ENCODE measurements at regions not wholly inside any gene's neighbourhood (a gene's known extent, or its start where the extent isn't known, plus 50 kb on each side); places are given as distances from the start of the nearest gene placed in this dataset.

DNA sequence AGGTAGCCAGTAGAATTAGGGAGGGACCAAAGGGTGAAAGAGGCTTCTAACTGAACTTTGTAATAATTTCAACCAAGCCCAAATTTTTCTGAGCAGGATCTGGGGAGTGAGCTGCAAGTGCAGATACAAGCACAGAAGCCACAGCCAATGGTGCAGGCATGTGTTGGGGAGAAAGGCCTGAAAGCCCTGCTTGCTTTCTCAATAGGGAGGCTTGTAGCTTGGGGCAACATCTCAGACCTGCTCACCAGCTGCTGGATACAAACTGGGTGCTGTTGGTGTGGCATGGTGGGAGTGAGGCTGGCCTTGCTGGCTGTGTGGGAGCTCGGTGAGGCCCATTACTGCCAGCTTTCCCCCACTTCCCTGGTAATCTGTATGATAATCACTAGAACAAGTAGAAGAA lies 688.5 kb upstream of the SEMA3D start:
- in situ Hi-C loops (cut with HindIII; ENCODE audit: low sequenced_read_pairs), result loop anchor here (25.0 kb wide), 1 partner anchor 1037 kb away; no protein-coding TSS in a partner anchor
- TF ChIP-seq, protein P1, sequence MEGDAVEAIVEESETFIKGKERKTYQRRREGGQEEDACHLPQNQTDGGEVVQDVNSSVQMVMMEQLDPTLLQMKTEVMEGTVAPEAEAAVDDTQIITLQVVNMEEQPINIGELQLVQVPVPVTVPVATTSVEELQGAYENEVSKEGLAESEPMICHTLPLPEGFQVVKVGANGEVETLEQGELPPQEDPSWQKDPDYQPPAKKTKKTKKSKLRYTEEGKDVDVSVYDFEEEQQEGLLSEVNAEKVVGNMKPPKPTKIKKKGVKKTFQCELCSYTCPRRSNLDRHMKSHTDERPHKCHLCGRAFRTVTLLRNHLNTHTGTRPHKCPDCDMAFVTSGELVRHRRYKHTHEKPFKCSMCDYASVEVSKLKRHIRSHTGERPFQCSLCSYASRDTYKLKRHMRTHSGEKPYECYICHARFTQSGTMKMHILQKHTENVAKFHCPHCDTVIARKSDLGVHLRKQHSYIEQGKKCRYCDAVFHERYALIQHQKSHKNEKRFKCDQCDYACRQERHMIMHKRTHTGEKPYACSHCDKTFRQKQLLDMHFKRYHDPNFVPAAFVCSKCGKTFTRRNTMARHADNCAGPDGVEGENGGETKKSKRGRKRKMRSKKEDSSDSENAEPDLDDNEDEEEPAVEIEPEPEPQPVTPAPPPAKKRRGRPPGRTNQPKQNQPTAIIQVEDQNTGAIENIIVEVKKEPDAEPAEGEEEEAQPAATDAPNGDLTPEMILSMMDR (IDR thresholded peaks at IDR 0.05; ENCODE audit: low read depth, low read length, missing control alignments), result no peak
- DNase-seq (ENCODE audit: low read depth), result no peak
- H3K4me3 ChIP-seq (ENCODE audit: low read depth, low read length), result no peak overlapping the region

DNA sequence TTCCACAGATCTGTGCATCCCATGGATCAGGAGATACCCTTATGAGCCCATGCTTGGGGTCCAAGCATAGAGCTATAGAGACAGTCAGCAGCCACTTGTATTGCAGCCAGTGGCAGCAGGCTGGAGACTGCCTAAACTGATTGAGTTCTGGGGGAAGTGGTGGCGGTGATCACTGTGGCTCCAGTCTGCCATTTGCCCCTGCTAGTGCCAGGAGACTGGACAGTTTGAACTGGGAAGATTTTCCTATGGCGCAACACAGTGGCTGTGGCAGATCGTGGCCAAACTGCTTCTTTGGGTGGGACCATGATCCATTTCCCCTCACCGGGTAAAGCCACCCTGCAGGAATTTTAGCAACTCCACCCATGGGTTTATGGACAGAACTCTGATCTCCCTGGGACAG lies 679.7 kb upstream of the SEMA3D start:
- no peak for DNase-seq (ENCODE audit: low read depth)
- H3K4me3 ChIP-seq (ENCODE audit: low read depth, low read length), result no peak overlapping the region
- in situ Hi-C loops (cut with HindIII; ENCODE audit: low sequenced_read_pairs), result no loop called here
- TF ChIP-seq, protein P1 (IDR thresholded peaks at IDR 0.05; ENCODE audit: low read depth, low read length, missing control alignments), result no peak

DNA sequence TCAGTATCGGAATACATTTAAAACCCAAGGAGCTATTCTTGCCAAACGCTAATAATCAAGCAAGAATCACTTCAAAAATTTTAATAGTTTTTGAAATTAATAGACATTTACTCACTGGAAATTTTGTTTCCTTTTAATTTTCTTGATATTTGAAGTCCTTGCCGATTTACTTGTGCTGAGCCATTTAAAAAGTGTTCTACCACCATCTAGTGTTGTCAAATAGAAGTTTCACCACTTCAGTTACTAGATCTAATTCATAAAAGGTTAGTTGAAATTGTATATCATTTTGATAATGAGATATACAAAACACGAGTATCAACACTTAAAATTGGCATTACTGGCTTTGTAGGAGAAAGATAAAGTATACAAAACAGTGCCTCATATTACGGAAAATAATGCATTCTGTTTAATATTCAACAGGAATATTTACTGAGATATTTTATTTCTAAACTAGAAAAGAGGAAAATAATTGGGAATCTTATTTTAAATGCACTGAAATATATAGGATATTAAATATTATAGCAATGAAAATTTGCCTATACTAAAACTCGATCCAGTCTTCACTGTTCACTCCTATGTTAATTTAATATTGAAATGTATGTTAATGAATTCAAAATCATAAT lies 664.8 kb upstream of the SEMA3D start:
- no peak overlapping the region for H3K4me3 ChIP-seq (ENCODE audit: low read depth, low read length)
- TF ChIP-seq, protein P1 (IDR thresholded peaks at IDR 0.05; ENCODE audit: low read depth, low read length, missing control alignments), result no peak
- peak; percentile 53 for DNase-seq (ENCODE audit: low read depth)
- in situ Hi-C loops (cut with HindIII; ENCODE audit: low sequenced_read_pairs), result no loop called here

DNA sequence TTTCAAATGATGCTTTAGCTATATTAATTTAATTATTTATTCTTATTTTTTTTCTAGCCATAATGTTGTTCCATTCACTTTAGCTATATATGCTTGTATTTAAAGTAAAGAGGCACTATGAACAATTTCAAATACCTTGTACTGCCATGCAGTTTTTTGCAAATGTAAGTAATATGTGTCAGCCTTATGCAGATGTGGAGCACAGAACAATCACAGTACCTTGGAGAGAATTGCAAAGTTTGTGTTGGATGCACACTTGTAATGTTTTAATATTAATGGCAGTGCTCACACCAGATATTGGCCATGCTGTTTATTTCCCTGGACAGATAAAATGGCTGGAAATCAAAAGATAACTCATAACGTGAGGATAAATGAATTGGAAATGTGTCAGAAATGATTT lies 663.5 kb upstream of the SEMA3D start:
- DNase-seq (ENCODE audit: low read depth), result no peak
- in situ Hi-C loops (cut with HindIII; ENCODE audit: low sequenced_read_pairs), result no loop called here
- TF ChIP-seq, protein P1 (IDR thresholded peaks at IDR 0.05; ENCODE audit: low read depth, low read length, missing control alignments), result no peak
- no peak overlapping the region for H3K4me3 ChIP-seq (ENCODE audit: low read depth, low read length)

DNA sequence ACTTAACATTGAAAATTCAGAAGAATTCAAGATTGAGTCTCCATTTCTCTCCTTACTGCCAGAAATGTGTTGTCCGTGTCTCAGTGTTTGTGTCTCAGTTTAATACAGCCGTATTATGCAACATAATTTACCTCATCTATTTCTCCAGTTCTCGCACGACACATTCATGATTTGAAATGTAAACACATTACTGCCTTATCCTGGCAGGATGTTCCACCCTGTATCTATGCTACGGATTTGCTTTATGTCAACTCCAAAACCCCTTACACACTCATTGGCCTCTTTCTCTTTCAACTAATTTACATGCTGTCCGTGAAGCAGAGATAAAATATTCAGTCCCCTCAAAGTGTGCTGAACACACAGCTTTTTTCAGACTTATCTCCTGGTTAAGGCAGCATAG lies 653.7 kb upstream of the SEMA3D start:
- no peak for DNase-seq (ENCODE audit: low read depth)
- in situ Hi-C loops (cut with HindIII; ENCODE audit: low sequenced_read_pairs), result loop anchor here (25.0 kb wide), 1 partner anchor 778 kb away; no protein-coding TSS in a partner anchor
- TF ChIP-seq, protein P1 (IDR thresholded peaks at IDR 0.05; ENCODE audit: low read depth, low read length, missing control alignments), result no peak
- no peak overlapping the region for H3K4me3 ChIP-seq (ENCODE audit: low read depth, low read length)

DNA sequence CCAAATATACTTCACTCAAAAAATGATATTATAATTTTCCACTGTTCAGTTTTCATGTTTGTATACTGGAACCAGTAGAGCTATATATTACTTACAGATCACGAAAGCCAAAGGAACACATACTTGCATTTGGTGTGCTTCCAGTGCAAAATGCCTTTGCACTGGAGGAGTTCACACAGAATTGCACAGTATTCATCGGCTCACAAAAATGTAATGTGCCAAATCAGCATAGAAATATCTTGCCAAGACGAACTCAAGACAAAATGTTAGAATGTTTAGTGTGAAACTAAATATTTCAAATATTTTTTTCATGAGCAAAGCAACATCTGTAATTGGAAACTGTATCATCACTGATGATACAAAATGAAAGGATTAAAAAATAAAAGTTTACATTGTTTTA lies 646.2 kb upstream of the SEMA3D start:
- no peak overlapping the region for H3K4me3 ChIP-seq (ENCODE audit: low read depth, low read length)
- DNase-seq (ENCODE audit: low read depth), result peak; percentile 8
- TF ChIP-seq, protein P1 (IDR thresholded peaks at IDR 0.05; ENCODE audit: low read depth, low read length, missing control alignments), result no peak
- in situ Hi-C loops (cut with HindIII; ENCODE audit: low sequenced_read_pairs), result loop anchor here (25.0 kb wide), 1 partner anchor 771 kb away; no protein-coding TSS in a partner anchor
